ENCODE measurements at regions not wholly inside any gene's neighbourhood (a gene's known extent, or its start where the extent isn't known, plus 50 kb on each side); places are given as distances from the start of the nearest gene placed in this dataset.

DNA sequence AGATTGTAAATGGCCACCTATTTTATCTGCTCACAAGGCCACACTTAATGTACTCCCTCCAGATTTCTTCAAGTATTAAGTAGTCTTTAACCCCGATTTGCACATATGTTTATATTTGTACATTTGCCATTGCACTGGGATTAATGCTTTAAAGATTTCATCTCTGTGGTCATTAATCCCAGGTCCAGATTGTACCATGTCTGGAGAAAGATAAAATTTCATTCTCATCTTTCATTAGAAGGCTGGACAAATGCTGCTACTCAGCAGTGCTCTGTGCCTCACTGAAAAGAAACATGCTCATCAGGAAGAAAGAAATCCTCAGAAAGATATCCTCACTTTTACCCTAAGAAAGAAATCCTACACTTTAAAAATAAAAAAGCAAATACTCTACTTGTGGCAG lies 62.5 kb upstream of the LRRC3B start:
- no peak overlapping the region for H3K27ac ChIP-seq
- no peak for TF ChIP-seq ZFX (IDR thresholded peaks at IDR 0.05; ENCODE audit: borderline replicate concordance)

DNA sequence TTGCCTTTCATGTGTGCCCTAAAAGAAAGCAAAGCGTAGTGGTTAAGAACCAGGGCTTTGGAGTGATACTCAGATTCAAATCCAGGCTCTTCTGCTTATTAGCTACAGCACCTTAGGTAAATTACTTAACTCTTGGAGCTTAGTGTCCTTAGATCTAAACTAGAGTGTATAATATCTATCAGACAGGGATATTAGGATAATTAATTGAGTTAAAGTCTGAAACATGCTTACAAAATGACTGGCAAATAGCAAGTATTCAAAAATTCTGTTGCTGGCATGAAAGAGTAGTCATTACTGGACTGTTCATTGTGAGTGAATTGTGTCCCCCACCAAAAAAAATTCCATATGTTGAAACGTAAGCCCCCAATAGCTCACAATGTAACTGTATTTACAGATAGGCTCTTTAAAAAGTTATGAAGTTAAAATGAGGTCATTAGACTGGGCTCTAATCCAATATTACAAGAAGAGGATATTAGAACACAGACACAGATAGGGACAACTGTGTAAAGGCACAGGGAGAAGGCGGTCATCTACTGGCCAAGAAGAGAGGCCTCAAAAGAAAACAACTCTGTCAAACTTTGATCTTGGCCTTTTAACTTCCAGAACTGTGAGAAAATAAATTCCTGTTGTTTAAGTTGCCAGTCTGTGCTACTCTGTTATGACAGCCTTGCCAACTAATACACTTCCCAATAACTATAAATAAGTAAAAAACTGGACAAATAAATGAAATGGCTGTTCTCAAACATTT lies 60.4 kb upstream of the LRRC3B start:
- H3K27ac ChIP-seq: no peak overlapping the region
- TF ChIP-seq ZFX (IDR thresholded peaks at IDR 0.05; ENCODE audit: borderline replicate concordance): no peak
- TF ChIP-seq, protein P1, sequence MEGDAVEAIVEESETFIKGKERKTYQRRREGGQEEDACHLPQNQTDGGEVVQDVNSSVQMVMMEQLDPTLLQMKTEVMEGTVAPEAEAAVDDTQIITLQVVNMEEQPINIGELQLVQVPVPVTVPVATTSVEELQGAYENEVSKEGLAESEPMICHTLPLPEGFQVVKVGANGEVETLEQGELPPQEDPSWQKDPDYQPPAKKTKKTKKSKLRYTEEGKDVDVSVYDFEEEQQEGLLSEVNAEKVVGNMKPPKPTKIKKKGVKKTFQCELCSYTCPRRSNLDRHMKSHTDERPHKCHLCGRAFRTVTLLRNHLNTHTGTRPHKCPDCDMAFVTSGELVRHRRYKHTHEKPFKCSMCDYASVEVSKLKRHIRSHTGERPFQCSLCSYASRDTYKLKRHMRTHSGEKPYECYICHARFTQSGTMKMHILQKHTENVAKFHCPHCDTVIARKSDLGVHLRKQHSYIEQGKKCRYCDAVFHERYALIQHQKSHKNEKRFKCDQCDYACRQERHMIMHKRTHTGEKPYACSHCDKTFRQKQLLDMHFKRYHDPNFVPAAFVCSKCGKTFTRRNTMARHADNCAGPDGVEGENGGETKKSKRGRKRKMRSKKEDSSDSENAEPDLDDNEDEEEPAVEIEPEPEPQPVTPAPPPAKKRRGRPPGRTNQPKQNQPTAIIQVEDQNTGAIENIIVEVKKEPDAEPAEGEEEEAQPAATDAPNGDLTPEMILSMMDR (IDR thresholded peaks at IDR 0.05): no peak
